ENCODE measurements at regions not wholly inside any gene's neighbourhood (a gene's known extent, or its start where the extent isn't known, plus 50 kb on each side); places are given as distances from the start of the nearest gene placed in this dataset.

- H3K4me1 Mint-ChIP-seq (ENCODE audit: low read depth) = peaks cover 1% of the 10 kb centered on the region
- H3K36me3 Mint-ChIP-seq (ENCODE audit: insufficient read depth) = no peaks in the 10 kb centered on the region
- peaks cover 4% of the 10 kb centered on the region for H3K9me3 Mint-ChIP-seq (ENCODE audit: low read depth)
- TF ChIP-seq, protein P1, sequence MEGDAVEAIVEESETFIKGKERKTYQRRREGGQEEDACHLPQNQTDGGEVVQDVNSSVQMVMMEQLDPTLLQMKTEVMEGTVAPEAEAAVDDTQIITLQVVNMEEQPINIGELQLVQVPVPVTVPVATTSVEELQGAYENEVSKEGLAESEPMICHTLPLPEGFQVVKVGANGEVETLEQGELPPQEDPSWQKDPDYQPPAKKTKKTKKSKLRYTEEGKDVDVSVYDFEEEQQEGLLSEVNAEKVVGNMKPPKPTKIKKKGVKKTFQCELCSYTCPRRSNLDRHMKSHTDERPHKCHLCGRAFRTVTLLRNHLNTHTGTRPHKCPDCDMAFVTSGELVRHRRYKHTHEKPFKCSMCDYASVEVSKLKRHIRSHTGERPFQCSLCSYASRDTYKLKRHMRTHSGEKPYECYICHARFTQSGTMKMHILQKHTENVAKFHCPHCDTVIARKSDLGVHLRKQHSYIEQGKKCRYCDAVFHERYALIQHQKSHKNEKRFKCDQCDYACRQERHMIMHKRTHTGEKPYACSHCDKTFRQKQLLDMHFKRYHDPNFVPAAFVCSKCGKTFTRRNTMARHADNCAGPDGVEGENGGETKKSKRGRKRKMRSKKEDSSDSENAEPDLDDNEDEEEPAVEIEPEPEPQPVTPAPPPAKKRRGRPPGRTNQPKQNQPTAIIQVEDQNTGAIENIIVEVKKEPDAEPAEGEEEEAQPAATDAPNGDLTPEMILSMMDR (IDR thresholded peaks at IDR 0.05; ENCODE audit: unreplicated experiment) = no peak
- no peaks in the 10 kb centered on the region for H3K27me3 Mint-ChIP-seq
- DNase-seq (ENCODE audit: low spot score, unreplicated experiment) = no peak
- no peak overlapping the region for H3K4me3 Mint-ChIP-seq (ENCODE audit: low read depth)
- no peak overlapping the region for H3K27ac Mint-ChIP-seq
Observed at GRCh38 chr5:110321117-110321516, 405.4 kb downstream of the TMEM232 start.

- H3K27ac Mint-ChIP-seq = no peak overlapping the region
- H3K27me3 Mint-ChIP-seq = no peaks in the 10 kb centered on the region
- no peak for DNase-seq (ENCODE audit: low spot score, unreplicated experiment)
- TF ChIP-seq, protein P1 (IDR thresholded peaks at IDR 0.05; ENCODE audit: unreplicated experiment) = no peak
- no peak overlapping the region for H3K4me3 Mint-ChIP-seq (ENCODE audit: low read depth)
- no peaks in the 10 kb centered on the region for H3K36me3 Mint-ChIP-seq (ENCODE audit: insufficient read depth)
- H3K4me1 Mint-ChIP-seq (ENCODE audit: low read depth) = peaks cover 3% of the 10 kb centered on the region
- no peaks in the 10 kb centered on the region for H3K9me3 Mint-ChIP-seq (ENCODE audit: low read depth)
Observed at GRCh38 chr5:110323357-110323756, 403.1 kb downstream of the TMEM232 start.

DNA sequence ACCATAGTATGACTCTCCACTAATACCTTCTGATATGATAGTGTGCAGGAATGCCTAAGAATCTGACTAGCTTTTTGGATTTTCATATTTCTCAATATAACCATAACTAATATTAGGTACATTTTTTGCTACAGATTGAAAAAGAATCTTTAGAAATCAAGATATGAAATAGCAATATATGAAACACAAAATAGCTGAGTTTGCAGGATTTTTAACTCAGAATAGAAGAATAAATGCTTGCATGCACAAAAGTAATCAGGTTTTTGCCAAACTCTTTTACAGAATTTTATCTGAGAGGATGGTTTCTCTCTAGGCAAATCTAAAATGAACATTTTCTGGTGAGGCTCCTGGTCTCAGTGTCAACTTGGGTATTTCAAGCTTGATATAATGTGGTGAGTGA lies 402.6 kb downstream of the TMEM232 start:
- TF ChIP-seq, protein P1 (IDR thresholded peaks at IDR 0.05; ENCODE audit: unreplicated experiment) = no peak
- H3K27ac Mint-ChIP-seq = no peak overlapping the region
- H3K4me3 Mint-ChIP-seq (ENCODE audit: low read depth) = no peak overlapping the region
- DNase-seq (ENCODE audit: low spot score, unreplicated experiment) = no peak
- no peaks in the 10 kb centered on the region for H3K36me3 Mint-ChIP-seq (ENCODE audit: insufficient read depth)
- H3K9me3 Mint-ChIP-seq (ENCODE audit: low read depth) = no peaks in the 10 kb centered on the region
- no peaks in the 10 kb centered on the region for H3K27me3 Mint-ChIP-seq
- H3K4me1 Mint-ChIP-seq (ENCODE audit: low read depth) = peaks cover 3% of the 10 kb centered on the region

DNA sequence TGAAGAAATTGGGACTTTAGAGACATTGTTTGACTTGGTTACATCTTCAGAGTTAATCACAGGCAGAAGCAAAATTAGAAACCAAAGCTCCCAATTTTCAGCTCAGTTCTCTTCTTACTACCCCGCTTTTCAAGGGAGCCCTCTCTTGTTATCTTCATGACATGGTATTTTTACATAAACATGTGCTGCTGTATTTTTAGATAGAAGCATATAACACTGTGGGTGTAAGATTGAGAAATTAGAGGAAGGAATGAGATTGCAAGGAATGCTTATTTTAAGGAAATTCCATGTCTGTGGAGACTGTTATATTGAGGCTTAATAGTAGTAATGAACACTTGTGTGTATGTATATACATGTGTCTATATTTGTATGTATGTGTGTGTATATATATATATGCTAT lies 401.6 kb downstream of the TMEM232 start:
- H3K4me3 Mint-ChIP-seq (ENCODE audit: low read depth) = no peak overlapping the region
- no peak for DNase-seq (ENCODE audit: low spot score, unreplicated experiment)
- H3K27me3 Mint-ChIP-seq = no peaks in the 10 kb centered on the region
- no peaks in the 10 kb centered on the region for H3K36me3 Mint-ChIP-seq (ENCODE audit: insufficient read depth)
- H3K27ac Mint-ChIP-seq = no peak overlapping the region
- TF ChIP-seq, protein P1 (IDR thresholded peaks at IDR 0.05; ENCODE audit: unreplicated experiment) = no peak
- H3K4me1 Mint-ChIP-seq (ENCODE audit: low read depth) = peaks cover 3% of the 10 kb centered on the region
- H3K9me3 Mint-ChIP-seq (ENCODE audit: low read depth) = no peaks in the 10 kb centered on the region

GRCh38 chr5:110329955-110330525 lies 396.4 kb downstream of the TMEM232 start:
- Mint-ChIP-seq H3K9me3 (ENCODE audit: low read depth) (no peaks in the 10 kb centered on the region), H3K4me3 (ENCODE audit: low read depth) (no peak overlapping the region), H3K36me3 (ENCODE audit: insufficient read depth) (no peaks in the 10 kb centered on the region), H3K27me3 (no peaks in the 10 kb centered on the region), H3K4me1 (ENCODE audit: low read depth) (peaks cover 2% of the 10 kb centered on the region), H3K27ac (no peak overlapping the region)
- TF ChIP-seq, protein P1 (IDR thresholded peaks at IDR 0.05; ENCODE audit: unreplicated experiment) = no peak
- DNase-seq (ENCODE audit: low spot score, unreplicated experiment) = no peak
